NCI-H1105 treated with DMSO at 0.1 percent for 48 hours (cell line): ENCODE measurements at regions not wholly inside any gene's neighbourhood (a gene's known extent, or its start where the extent isn't known, plus 50 kb on each side); places are given as distances from the start of the nearest gene placed in this dataset.

Experiments used
- DNase-seq: peaks from one replicate; lab custom pipeline; 2025; lab: John Stamatoyannopoulos, UW

GRCh38 chr22:47228767-47229166 is 466.3 kb downstream of the TBC1D22A start:
- no peak for DNase-seq

- DNase-seq = no peak
These were observed 463.6 kb downstream of the TBC1D22A start for GRCh38 chr22:47225931-47226633.

- DNase-seq = no peak
These were observed 462.9 kb downstream of the TBC1D22A start for GRCh38 chr22:47225080-47225930.
